ENCODE measurements at regions not wholly inside any gene's neighbourhood (a gene's known extent, or its start where the extent isn't known, plus 50 kb on each side); places are given as distances from the start of the nearest gene placed in this dataset.

- Histone ChIP-seq H3K27me3 (ENCODE audit: control insufficient read depth, insufficient read depth, low read length) (no peaks in the 10 kb centered on the region), H3K9me3 (ENCODE audit: control insufficient read depth, insufficient read depth, low read depth, low read length) (no peaks in the 10 kb centered on the region), H3K4me1 (ENCODE audit: control insufficient read depth, insufficient read depth, low read length) (no peaks in the 10 kb centered on the region), H3K4me3 (ENCODE audit: low read depth in 2 of 2, low read length in 2 of 2) (no peak overlapping the region), H3K36me3 (ENCODE audit: control insufficient read depth, insufficient read depth, low read length) (no peaks in the 10 kb centered on the region; the same call in 1 of the 2 replicates), H3K27ac (ENCODE audit: low read length) (no peak overlapping the region)
- intact Hi-C loops (cut with micrococcal nuclease; ENCODE audit: unreplicated experiment) (no loop called here), in situ Hi-C loops (cut with HindIII; ENCODE audit: low pct_unique_long_range_greater_than_20kb, low sequenced_read_pairs) (no loop called here)
- ChIA-PET CTCF (interaction anchor here (0.6 kb wide), 1 partner anchor 134 kb away, joined by 3 read pairs; no protein-coding TSS in a partner anchor), POLR2A (no interaction called here)
- ATAC-seq (no peak), DNase-seq (ENCODE audit: low read depth, low spot score) (no peak)
- TF ChIP-seq CTCF (IDR thresholded peaks at IDR 0.05) = no peak
- TF ChIP-seq TCF7L2 (IDR thresholded peaks at IDR 0.05; ENCODE audit: low read depth, low read length) = no peak
- no TSS peak for BruUV-seq (replicated peaks)
Measured at GRCh38 chr12:100075598-100075997, 67.1 kb downstream of the BLTP3B start.

- no peak for DNase-seq (ENCODE audit: low read depth, low spot score)
- no peaks in the 10 kb centered on the region for H3K4me1 ChIP-seq (ENCODE audit: control insufficient read depth, insufficient read depth, low read length)
- no peaks in the 10 kb centered on the region for H3K9me3 ChIP-seq (ENCODE audit: control insufficient read depth, insufficient read depth, low read depth, low read length)
- TF ChIP-seq CTCF (IDR thresholded peaks at IDR 0.05) = no peak
- TF ChIP-seq TCF7L2 (IDR thresholded peaks at IDR 0.05; ENCODE audit: low read depth, low read length) = no peak
- no peak for TF ChIP-seq REST (IDR thresholded peaks at IDR 0.05; ENCODE audit: insufficient read depth in 1 of 2, low read depth in 2 of 2, low read length in 1 of 2)
- TF ChIP-seq SIN3A (IDR thresholded peaks at IDR 0.05; ENCODE audit: borderline replicate concordance, insufficient read depth, low read depth, low read length) = no peak
- no peak for TF ChIP-seq POLR2AphosphoS5 (IDR thresholded peaks at IDR 0.05; ENCODE audit: low read depth, low read length)
- ATAC-seq = no peak
- in situ Hi-C loops (cut with HindIII; ENCODE audit: low pct_unique_long_range_greater_than_20kb, low sequenced_read_pairs) = no loop called here
- no peaks in the 10 kb centered on the region for H3K27me3 ChIP-seq (ENCODE audit: control insufficient read depth, insufficient read depth, low read length)
- no peak overlapping the region for H3K4me3 ChIP-seq (ENCODE audit: low read depth in 2 of 2, low read length in 2 of 2)
- no peak overlapping the region for H3K27ac ChIP-seq (ENCODE audit: low read length)
- intact Hi-C loops (cut with micrococcal nuclease; ENCODE audit: unreplicated experiment) = no loop called here
- CTCF ChIA-PET = no interaction called here
- no TSS peak for BruUV-seq (replicated peaks)
- H3K36me3 ChIP-seq (ENCODE audit: control insufficient read depth, insufficient read depth, low read length) = no peaks in the 10 kb centered on the region; the same call in 1 of the 2 replicates
- POLR2A ChIA-PET = no interaction called here
Measured at GRCh38 chr12:100069795-100070194, 72.9 kb downstream of the BLTP3B start.

- no peak for ATAC-seq
- TF ChIP-seq CTCF (IDR thresholded peaks at IDR 0.05) = no peak
- DNase-seq (ENCODE audit: low read depth, low spot score) = no peak
- Histone ChIP-seq H3K4me1 (ENCODE audit: control insufficient read depth, insufficient read depth, low read length) (no peaks in the 10 kb centered on the region), H3K4me3 (ENCODE audit: low read depth in 2 of 2, low read length in 2 of 2) (no peak overlapping the region), H3K27ac (ENCODE audit: low read length) (no peak overlapping the region), H3K36me3 (ENCODE audit: control insufficient read depth, insufficient read depth, low read length) (no peaks in the 10 kb centered on the region; the same call in 1 of the 2 replicates), H3K27me3 (ENCODE audit: control insufficient read depth, insufficient read depth, low read length) (no peaks in the 10 kb centered on the region), H3K9me3 (ENCODE audit: control insufficient read depth, insufficient read depth, low read depth, low read length) (no peaks in the 10 kb centered on the region)
- no TSS peak for BruUV-seq (replicated peaks)
- in situ Hi-C loops (cut with HindIII; ENCODE audit: low pct_unique_long_range_greater_than_20kb, low sequenced_read_pairs) = no loop called here
- ChIA-PET CTCF (no interaction called here), POLR2A (no interaction called here)
- intact Hi-C loops (cut with micrococcal nuclease; ENCODE audit: unreplicated experiment) = no loop called here
Measured at GRCh38 chr12:100068305-100068704, 74.4 kb downstream of the BLTP3B start.

All from Panc1 (cell line).